ENCODE measurements at regions not wholly inside any gene's neighbourhood (a gene's known extent, or its start where the extent isn't known, plus 50 kb on each side); places are given as distances from the start of the nearest gene placed in this dataset.

DNA sequence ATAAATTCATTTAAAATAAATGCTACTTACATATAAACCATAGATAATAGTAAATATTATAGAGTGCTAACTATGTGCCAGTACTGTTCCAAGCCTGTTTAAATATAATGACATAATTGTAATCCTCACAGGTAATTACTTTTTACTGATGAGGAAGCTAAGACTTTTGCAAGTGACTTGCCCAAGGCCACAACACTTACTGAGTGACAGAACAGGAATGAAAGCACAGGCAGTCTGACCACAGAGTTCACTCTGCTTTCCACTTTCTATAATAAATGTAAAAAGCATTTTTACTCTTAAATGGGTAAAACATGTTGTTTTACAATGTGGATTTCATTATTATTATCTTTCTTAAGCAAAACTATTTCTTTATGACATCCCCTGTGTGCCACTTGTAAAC is 537.8 kb upstream of the SLC39A10 start:
- TF ChIP-seq EGR1 (IDR thresholded peaks at IDR 0.05), result no peak
- TF ChIP-seq CEBPB (IDR thresholded peaks at IDR 0.05), result no peak
- TF ChIP-seq EP300 (IDR thresholded peaks at IDR 0.05; ENCODE audit: borderline replicate concordance), result no peak
- no peak for TF ChIP-seq CREB1 (IDR thresholded peaks at IDR 0.05; ENCODE audit: low read depth)
- TF ChIP-seq RAD21 (IDR thresholded peaks at IDR 0.05; ENCODE audit: low read depth), result no peak
- TF ChIP-seq TAF1 (IDR thresholded peaks at IDR 0.05; ENCODE audit: low read depth), result no peak
- TF ChIP-seq, protein P1, sequence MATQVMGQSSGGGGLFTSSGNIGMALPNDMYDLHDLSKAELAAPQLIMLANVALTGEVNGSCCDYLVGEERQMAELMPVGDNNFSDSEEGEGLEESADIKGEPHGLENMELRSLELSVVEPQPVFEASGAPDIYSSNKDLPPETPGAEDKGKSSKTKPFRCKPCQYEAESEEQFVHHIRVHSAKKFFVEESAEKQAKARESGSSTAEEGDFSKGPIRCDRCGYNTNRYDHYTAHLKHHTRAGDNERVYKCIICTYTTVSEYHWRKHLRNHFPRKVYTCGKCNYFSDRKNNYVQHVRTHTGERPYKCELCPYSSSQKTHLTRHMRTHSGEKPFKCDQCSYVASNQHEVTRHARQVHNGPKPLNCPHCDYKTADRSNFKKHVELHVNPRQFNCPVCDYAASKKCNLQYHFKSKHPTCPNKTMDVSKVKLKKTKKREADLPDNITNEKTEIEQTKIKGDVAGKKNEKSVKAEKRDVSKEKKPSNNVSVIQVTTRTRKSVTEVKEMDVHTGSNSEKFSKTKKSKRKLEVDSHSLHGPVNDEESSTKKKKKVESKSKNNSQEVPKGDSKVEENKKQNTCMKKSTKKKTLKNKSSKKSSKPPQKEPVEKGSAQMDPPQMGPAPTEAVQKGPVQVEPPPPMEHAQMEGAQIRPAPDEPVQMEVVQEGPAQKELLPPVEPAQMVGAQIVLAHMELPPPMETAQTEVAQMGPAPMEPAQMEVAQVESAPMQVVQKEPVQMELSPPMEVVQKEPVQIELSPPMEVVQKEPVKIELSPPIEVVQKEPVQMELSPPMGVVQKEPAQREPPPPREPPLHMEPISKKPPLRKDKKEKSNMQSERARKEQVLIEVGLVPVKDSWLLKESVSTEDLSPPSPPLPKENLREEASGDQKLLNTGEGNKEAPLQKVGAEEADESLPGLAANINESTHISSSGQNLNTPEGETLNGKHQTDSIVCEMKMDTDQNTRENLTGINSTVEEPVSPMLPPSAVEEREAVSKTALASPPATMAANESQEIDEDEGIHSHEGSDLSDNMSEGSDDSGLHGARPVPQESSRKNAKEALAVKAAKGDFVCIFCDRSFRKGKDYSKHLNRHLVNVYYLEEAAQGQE (IDR thresholded peaks at IDR 0.05; ENCODE audit: low read depth), result no peak
